ENCODE measurements at regions not wholly inside any gene's neighbourhood (a gene's known extent, or its start where the extent isn't known, plus 50 kb on each side); places are given as distances from the start of the nearest gene placed in this dataset.

DNA sequence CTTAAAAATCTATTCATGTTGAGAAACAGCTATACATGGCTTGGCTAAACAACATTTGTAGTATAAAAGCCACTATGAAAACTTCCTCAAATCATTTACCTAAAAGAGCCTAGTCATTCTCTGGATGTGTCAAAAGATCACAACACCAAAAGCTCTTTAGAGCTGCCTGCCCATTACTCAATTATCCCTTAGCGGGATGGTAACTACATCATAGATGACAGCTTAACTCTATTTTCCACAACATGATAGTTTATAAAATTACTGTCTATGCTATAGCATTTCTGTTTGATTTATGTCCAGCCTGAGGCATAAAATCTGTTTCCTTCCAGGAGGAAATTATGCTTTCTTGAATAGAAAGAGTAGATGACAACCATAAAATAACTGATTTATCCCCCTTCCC is 777.6 kb upstream of the HS3ST5 start:
- no peak for DNase-seq (ENCODE audit: low read depth, low spot score)
- Mint-ChIP-seq H3K27ac (ENCODE audit: unreplicated experiment) (no peak overlapping the region), H3K4me3 (no peak overlapping the region), H3K9me3 (peaks cover 3% of the 10 kb centered on the region), H3K27me3 (ENCODE audit: low read depth) (no peaks in the 10 kb centered on the region), H3K4me1 (no peaks in the 10 kb centered on the region), H3K36me3 (ENCODE audit: low read depth) (peaks cover 3% of the 10 kb centered on the region)
- TF ChIP-seq, protein P1, sequence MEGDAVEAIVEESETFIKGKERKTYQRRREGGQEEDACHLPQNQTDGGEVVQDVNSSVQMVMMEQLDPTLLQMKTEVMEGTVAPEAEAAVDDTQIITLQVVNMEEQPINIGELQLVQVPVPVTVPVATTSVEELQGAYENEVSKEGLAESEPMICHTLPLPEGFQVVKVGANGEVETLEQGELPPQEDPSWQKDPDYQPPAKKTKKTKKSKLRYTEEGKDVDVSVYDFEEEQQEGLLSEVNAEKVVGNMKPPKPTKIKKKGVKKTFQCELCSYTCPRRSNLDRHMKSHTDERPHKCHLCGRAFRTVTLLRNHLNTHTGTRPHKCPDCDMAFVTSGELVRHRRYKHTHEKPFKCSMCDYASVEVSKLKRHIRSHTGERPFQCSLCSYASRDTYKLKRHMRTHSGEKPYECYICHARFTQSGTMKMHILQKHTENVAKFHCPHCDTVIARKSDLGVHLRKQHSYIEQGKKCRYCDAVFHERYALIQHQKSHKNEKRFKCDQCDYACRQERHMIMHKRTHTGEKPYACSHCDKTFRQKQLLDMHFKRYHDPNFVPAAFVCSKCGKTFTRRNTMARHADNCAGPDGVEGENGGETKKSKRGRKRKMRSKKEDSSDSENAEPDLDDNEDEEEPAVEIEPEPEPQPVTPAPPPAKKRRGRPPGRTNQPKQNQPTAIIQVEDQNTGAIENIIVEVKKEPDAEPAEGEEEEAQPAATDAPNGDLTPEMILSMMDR (conservative IDR thresholded peaks at IDR 0.05) = no peak

DNA sequence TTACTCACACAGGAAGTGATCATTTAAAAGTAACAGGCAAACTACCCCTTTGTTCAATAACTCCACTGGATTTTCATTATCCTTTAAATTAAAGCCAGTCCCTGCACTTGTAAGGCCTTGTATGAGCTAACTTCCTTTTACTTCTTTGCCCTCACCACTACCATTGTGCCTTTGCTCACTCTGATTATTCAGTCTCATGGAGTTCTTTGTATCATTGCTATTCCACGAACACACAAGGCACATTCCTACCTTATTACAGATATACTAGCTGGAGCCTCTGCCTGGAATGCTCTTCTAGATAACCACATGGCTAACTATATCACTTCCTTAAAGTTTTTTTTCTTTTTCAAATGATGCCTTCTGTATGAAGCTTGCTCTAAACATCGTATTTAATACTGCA is 748.6 kb upstream of the HS3ST5 start:
- Mint-ChIP-seq H3K4me3 (no peak overlapping the region), H3K36me3 (ENCODE audit: low read depth) (peaks cover 2% of the 10 kb centered on the region), H3K4me1 (peaks cover 6% of the 10 kb centered on the region), H3K9me3 (peaks cover 7% of the 10 kb centered on the region), H3K27ac (ENCODE audit: unreplicated experiment) (no peak overlapping the region), H3K27me3 (ENCODE audit: low read depth) (no peaks in the 10 kb centered on the region)
- TF ChIP-seq, protein P1 (conservative IDR thresholded peaks at IDR 0.05) = no peak
- no peak for DNase-seq (ENCODE audit: low read depth, low spot score)

DNA sequence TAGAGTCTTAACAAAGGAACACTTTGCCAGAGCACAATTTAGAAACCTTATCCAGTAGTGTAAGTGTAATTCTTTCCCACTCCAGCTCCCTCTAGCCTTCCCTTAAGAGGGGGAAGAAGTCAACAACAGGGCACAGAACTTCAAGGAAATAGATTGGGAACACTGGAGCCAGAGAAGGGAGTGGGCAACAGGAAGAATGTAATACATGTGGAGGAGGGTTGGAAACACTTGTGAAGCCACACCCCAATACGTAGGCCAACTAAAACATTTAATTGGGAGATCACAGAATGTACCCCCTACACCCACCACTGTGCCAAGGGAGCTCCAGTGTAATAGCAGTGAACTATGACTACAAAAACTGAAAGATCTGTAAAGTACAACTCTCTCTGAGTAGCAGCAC is 735.7 kb upstream of the HS3ST5 start:
- H3K36me3 Mint-ChIP-seq (ENCODE audit: low read depth) = peaks cover 4% of the 10 kb centered on the region
- H3K4me1 Mint-ChIP-seq = no peaks in the 10 kb centered on the region
- TF ChIP-seq, protein P1 (conservative IDR thresholded peaks at IDR 0.05) = no peak
- H3K9me3 Mint-ChIP-seq = peaks cover 7% of the 10 kb centered on the region
- no peak for DNase-seq (ENCODE audit: low read depth, low spot score)
- H3K27me3 Mint-ChIP-seq (ENCODE audit: low read depth) = no peaks in the 10 kb centered on the region
- no peak overlapping the region for H3K4me3 Mint-ChIP-seq
- no peak overlapping the region for H3K27ac Mint-ChIP-seq (ENCODE audit: unreplicated experiment)

DNA sequence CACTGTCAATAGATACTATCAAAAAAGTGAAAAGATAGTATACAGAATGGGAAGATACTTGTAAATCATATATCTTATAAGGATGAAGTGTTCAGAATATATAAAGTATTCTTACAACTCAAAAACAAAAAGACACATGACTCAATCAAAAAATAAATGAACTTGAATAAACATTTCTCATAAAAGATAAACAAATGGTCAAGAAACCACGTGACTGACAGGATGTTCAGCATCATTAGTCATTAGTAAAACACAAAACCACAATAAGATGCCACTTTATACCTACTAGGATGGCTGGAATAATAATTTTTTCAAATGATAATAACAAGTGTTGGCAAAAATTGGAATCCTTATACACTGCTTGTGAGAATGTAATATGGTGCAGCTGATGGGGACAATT is 729.1 kb upstream of the HS3ST5 start:
- H3K36me3 Mint-ChIP-seq (ENCODE audit: low read depth) = no peaks in the 10 kb centered on the region
- no peaks in the 10 kb centered on the region for H3K27me3 Mint-ChIP-seq (ENCODE audit: low read depth)
- no peak for DNase-seq (ENCODE audit: low read depth, low spot score)
- TF ChIP-seq, protein P1 (conservative IDR thresholded peaks at IDR 0.05) = no peak
- no peak overlapping the region for H3K27ac Mint-ChIP-seq (ENCODE audit: unreplicated experiment)
- no peaks in the 10 kb centered on the region for H3K4me1 Mint-ChIP-seq
- peaks cover 4% of the 10 kb centered on the region for H3K9me3 Mint-ChIP-seq
- H3K4me3 Mint-ChIP-seq = no peak overlapping the region

DNA sequence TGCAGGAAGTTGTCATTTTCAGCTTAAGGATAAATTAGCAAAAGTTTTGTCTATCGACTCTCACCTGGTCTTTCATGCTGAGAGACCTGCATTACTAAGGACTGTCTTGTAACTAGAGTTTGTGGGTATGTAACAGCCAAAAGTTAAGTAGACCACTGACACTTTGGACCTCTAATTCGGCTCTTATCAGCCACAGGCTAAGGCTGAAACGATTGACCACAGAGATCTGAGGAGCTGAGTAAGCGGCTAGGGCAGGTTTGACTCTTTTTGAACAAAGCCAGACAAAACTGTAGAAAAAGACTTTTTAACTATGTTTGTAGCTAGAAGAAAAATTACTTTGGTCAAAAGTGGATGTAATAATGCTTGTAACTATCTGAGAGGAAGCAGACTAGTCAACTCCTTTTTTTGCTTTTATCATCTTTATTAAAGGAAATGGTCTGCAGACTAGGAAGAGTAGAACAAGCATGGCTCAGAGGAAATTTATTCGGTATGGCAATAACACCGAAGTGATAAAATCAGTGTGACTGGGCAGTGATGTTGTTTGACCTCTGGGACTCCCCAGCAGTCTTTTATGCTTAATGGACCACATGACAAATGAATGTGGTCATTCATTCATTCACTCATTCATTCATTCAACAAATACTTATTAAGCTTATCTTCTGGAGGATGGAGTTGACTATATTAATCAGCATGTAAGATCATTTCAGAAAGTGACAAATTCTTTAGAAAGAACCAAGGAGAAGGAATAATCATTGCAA is 725.0 kb upstream of the HS3ST5 start:
- H3K27me3 Mint-ChIP-seq (ENCODE audit: low read depth) = no peaks in the 10 kb centered on the region
- TF ChIP-seq, protein P1 (conservative IDR thresholded peaks at IDR 0.05) = no peak
- no peak overlapping the region for H3K27ac Mint-ChIP-seq (ENCODE audit: unreplicated experiment)
- H3K9me3 Mint-ChIP-seq = peaks cover 4% of the 10 kb centered on the region
- H3K4me3 Mint-ChIP-seq = no peak overlapping the region
- H3K4me1 Mint-ChIP-seq = no peaks in the 10 kb centered on the region
- no peaks in the 10 kb centered on the region for H3K36me3 Mint-ChIP-seq (ENCODE audit: low read depth)
- no peak for DNase-seq (ENCODE audit: low read depth, low spot score)

Measured in neural crest cell (in vitro differentiated cells).